Fibroblast of skin of scalp (primary cell): ENCODE measurements at regions not wholly inside any gene's neighbourhood (a gene's known extent, or its start where the extent isn't known, plus 50 kb on each side); places are given as distances from the start of the nearest gene placed in this dataset.
"Not testable (repeated sequence)": the region's sequence is repeated elsewhere in the genome, so short reads cannot be mapped to it uniquely, and the experiment has no call there.

Experiments used
- DNase-seq: peaks from one replicate; pipeline ENCODE4 v3.0.0-alpha.2; 2013

DNA sequence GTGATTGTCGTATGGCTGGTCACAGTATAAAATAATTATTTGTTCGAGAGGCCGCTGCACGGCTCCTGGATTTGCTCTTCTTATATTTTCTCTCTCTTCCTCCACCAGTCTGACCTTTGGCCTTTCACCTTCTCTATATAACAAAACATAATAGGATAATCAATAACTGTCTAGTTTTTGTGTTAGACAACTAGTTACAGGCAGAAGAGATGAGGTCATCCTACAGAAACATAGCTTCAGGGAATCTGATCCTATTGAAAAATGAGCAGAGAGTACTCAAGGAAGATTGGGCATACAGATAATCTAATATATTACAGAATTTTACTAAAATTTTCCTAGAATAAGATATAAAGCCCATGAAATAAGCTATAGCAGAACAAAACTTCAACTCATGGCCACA lies 731.3 kb upstream of the SLC39A10 start:
- no peak for DNase-seq

DNA sequence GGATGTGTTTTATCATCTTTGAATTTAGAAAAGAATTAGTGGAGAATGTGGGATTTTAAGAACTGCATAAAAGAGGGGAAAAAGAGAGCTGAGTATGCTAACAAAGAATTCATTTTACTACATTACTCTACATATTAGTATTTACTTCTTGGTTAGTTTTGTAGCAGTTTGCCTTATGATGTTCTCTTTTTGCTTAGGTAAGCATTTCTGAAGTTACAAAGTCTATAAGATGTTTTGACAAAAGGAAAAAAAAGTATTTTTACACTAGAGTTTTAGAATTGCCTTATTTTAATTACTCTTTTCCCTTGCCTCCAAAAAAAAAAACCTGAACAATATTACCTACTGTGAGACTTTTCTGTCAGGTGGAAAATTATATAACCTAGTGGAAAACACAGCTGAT lies 739.5 kb upstream of the SLC39A10 start:
- no peak for DNase-seq

DNA sequence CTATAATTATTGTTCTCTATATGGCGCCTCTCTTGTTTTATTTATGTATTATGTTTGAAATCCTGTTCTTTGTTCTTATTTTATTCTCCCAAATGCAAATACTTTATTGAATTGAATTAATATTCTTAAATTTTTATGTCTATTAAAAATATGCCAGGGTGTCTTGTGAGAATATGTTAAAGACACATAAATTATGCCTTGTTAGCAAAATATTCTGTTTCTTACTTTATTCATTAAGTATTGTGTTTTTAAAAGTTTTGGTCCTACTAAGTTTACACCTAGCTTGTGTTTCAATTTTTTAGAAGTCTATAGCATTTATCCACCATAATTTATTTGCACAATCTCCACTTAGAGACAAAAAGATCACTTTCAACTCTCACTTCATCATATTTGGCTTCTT lies 741.5 kb upstream of the SLC39A10 start:
- no peak for DNase-seq

DNA sequence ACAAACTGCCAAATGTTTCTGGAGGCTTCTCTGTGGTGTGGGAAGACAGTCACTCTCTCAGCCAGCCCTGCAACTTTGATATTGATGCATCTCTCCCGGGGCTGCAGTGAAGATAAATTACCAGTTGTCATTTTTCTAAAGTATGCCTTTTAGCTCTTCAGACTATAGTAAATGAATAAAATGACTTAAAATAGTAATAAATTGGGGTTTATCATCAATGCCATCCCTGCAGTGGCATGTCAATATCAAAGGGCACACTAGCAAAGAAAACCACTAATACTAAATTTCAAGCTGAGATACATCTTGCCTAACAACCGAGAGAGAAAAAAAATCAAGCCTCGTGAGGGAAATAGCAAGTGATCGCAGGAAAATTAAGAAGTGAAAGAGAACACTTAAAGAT lies 749.5 kb upstream of the SLC39A10 start:
- no peak for DNase-seq

- DNase-seq, result no peak
Observed at GRCh38 chr2:194896871-194897270, 760.2 kb upstream of the SLC39A10 start.

GRCh38 chr2:194883711-194884110 lies 773.3 kb upstream of the SLC39A10 start:
- no peak for DNase-seq

- DNase-seq, result no peak
Observed at GRCh38 chr2:194870974-194871535, 786.0 kb upstream of the SLC39A10 start.

GRCh38 chr2:194867328-194867727 lies 789.7 kb upstream of the SLC39A10 start:
- peak; percentile 7 for DNase-seq

DNA sequence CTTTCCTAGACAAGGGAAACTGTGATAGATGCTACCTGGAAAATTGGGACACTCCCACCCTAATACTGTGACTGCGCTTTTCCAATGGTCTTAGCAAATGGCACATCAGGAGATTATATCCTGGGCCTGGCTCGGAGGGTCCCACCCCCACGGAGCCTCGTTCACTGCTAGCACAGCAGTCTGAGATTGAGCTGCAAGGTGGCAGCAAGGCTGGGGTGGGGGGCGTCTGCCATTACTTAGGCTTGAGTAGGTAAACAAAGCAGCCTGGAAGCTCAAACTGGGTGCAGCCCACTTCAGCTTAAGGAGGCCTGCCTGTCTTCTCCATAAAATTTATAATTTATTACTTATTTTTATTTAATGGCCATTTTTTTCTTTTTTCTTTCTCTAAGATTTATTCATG lies 802.1 kb upstream of the SLC39A10 start:
- DNase-seq, result no peak

- DNase-seq, result no peak
Observed at GRCh38 chr2:194842871-194843270, 814.2 kb upstream of the SLC39A10 start.

DNA sequence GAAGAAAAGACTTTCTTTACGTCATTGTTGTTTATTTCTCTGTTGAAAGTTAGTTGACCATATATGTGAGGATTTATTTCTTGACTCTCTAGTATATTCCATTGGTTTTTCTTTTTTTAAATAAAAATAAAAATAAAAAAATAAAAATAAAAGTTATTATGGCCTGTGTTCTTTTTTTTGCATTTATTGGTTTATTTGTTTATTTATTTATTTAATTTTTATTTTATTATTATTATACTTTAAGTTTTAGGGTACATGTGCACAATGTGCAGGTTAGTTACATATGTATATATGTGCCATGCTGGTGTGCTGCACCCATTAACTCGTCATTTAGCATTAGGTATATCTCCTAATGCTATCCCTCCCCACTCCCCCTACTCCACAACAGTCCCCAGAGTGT lies 822.7 kb upstream of the SLC39A10 start:
- not testable (repeated sequence) for DNase-seq

DNA sequence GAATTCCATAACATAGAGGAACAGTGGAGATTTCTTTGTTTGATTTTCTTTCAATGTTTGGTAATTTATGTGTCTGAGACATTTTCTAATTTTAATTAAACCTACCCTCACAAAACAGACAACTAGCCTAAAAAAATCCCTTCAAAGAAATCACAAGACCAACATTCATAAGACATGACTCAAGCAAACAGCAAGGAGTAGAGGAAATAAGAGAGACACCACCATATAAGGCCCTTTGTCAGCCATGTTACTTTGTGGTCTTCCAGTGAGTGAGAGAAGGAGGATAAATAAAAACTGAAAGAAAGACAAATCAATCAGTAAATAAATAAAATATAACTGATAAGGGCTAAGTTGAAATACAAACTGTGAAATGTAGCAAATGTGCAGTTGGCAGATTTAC lies 830.8 kb upstream of the SLC39A10 start:
- peak; percentile 54 for DNase-seq

DNA sequence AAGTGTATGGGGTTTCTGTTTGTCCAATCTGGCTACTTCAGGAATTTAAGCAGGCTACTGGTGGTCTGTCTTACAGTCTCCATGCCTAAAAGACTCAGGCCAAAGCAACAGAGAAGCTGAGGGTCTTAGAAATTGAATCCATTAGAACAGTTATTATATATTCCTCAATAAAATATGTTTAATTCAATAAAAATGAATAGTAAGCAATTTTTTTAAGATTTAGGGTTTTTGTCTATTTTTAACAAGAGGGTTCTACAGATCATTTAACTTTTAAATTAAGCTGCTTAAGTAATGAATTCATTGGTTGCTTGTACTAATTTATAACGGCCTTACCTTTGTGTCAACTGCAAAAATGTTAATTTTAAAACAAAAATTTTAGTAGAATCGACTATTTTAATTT lies 832.6 kb upstream of the SLC39A10 start:
- no peak for DNase-seq

DNA sequence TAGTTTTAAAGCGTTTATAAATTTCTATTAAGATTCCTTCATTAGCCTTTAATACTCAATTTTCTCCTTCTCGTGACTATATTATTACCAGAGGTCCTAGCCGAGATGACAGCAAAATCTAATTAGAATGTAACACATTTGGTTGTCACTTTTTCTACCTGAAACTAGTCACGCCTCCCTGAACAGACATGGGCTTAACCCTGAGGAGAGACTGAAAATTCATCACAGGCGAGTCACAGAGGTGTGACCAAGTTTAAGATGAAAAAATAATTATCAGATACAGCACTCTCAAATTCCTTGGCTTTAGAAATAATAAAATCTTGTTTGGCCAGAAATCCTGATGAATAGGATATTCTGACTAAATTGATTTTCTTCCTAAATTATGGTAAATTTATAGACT lies 834.4 kb upstream of the SLC39A10 start:
- DNase-seq, result no peak

GRCh38 chr2:194822097-194822496 lies 834.9 kb upstream of the SLC39A10 start:
- DNase-seq, result no peak

DNA sequence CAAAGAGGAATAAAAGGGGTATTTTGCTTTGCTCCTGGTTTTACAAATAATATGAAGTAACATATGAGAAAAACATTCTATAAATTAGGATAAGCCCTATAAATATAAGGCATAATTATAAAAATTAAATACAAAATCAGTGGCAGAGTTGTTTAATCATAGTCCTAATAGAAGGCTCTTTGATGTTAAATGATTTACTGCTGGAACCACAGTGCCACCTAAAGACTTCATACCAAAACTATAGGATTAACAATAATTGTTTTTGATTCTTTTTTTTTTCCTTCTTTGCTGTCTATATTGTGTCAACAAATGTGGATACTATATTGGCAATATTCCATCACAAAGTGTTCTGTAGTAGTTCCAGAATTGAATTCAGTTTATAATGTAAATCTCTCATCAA lies 837.7 kb upstream of the SLC39A10 start:
- DNase-seq, result peak; percentile 18

- peak; percentile 2 for DNase-seq
Observed at GRCh38 chr2:194815475-194815874, 841.6 kb upstream of the SLC39A10 start.

- no peak for DNase-seq
Observed at GRCh38 chr2:194802589-194802988, 854.4 kb upstream of the SLC39A10 start.

DNA sequence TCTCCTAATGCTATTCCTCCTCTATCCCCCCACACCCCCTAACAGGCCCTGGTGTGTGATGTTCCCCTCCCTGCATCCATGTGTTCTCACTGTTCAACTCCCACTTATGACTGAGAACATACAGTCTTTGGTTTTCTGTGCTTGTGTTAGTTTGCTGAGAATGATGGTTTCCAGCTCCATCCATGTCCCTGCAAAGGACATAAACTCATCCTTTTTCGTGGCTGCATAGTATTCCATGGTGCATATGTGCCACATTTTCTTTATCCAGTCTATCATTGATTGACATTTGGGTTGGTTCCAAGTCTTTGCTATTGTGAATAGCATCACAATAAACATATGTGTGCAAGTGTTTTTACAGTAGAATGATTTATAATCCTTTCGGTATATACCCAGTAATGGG lies 870.0 kb upstream of the SLC39A10 start:
- DNase-seq, result not testable (repeated sequence)

DNA sequence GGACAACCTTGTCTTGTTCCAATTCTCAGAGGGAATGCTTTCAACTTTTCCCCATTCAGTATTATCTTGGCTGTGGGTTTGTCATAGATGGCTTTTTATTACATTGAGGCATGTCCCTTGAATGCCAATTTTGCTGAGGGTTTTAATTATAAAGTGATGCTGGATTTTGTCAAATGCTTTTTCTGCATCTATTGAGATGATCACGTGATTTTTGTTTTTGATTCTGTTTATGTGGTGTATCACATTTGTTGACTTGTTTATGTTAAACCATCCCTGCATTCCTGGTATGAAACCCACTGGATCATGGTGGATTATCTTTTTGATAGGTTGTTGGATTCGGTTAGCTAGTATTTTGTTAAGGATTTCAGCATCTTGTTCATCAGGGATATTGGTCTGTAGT lies 885.6 kb upstream of the SLC39A10 start:
- DNase-seq, result not testable (repeated sequence)

DNA sequence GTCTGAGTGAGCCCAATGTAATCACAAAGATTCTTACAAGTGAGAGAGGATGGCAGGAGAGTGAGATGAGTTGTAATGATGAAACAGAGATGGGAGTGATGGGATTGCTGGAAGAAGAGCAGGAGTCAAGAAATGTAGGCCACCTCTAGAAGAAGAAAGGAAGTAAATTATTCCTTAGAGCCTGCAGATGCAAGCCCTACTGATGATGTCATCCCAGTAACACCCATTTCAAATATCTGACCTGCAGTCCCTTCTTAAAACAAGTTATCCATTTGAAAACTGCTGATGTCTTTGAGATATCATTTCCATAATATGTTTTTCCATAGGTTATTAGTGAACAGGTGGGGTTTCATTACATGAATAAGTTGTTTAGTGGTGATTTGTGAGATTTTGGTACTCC lies 888.0 kb upstream of the SLC39A10 start:
- DNase-seq, result no peak

DNA sequence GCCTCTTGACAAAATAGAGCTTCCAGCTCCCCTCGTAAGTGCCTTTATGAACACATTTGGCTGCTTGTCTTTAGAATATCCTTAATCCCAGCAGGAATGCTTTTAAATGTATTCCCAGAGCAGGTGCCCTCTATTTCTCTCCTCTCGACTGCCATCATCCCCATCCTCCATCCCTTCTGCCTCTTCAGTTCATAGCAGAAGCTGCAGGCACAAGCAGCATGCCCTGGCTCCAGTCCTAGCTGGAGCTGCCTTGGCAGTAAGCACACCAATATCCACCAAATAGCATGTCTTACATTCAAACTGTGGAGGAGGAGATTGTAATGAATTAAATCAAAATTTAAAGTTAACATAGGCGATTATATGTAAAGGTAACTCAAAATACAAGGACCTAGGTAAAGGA lies 891.3 kb upstream of the SLC39A10 start:
- DNase-seq, result no peak

DNA sequence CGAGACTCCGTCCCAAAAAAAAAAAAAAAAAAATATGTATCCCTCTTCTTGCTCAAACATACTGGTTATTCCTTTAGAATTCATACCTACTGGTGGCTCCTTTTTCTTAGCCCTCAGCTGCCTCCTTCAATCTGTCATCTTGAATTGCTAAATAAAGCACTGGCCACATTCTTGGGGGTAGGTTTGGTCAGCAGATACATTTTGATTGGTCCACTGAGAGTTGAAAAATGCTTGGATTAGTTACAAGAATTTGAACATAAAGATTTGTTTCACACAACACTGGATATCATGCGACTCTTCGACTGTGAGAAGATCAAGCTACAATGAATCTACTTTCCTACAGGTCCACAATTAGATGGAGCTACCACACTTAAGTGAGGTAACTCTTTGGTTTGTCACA lies 906.1 kb upstream of the SLC39A10 start:
- peak; percentile 74 for DNase-seq

- no peak for DNase-seq
Observed at GRCh38 chr2:194745557-194746146, 911.4 kb upstream of the SLC39A10 start.

GRCh38 chr2:194742706-194743105 lies 914.3 kb upstream of the SLC39A10 start:
- peak; percentile 65 for DNase-seq
